ENCODE measurements at regions not wholly inside any gene's neighbourhood (a gene's known extent, or its start where the extent isn't known, plus 50 kb on each side); places are given as distances from the start of the nearest gene placed in this dataset.

DNA sequence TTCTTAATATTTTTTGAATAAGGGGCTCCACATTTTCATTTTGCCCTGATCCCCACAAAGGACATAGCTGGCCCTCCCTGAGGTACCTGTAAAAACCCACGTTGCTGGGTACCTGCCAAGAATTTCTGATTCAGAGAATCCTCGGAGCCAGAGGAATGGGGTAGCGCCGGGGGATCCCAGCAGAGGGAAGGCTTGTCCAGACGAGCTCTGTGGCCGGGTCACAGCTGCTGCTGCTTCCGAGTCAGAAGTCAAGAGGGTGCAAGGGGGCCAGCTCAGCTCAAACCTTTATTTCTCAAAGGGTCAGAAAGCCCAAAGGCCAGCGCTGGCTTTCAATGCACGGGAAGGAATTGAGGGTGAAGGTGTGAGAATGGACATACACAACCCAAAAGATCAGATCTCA is 68.9 kb upstream of the SDK2 start:
- Mint-ChIP-seq H3K27me3 (peaks cover 18% of the 10 kb centered on the region), H3K9me3 (no peaks in the 10 kb centered on the region), H3K4me3 (no peak overlapping the region), H3K4me1 (peaks cover 13 to 24% (median 14%) of the 10 kb centered on the region in 3 donors), H3K36me3 (no peaks in the 10 kb centered on the region), H3K27ac (no peak overlapping the region)

GRCh38 chr17:73715769-73716168 is 71.5 kb upstream of the SDK2 start:
- Mint-ChIP-seq H3K36me3 (no peaks in the 10 kb centered on the region), H3K9me3 (no peaks in the 10 kb centered on the region), H3K4me3 (no peak overlapping the region), H3K27me3 (peaks cover 20% of the 10 kb centered on the region), H3K4me1 (peaks cover 7 to 21% (median 13%) of the 10 kb centered on the region in 3 donors), H3K27ac (peak overlapping the region in 1 of 3 donors; percentile 33)

- Mint-ChIP-seq H3K27ac (no peak overlapping the region), H3K4me1 (peaks cover 5 to 12% (median 6%) of the 10 kb centered on the region in 3 donors), H3K9me3 (no peaks in the 10 kb centered on the region), H3K36me3 (no peaks in the 10 kb centered on the region), H3K4me3 (no peak overlapping the region), H3K27me3 (peaks cover 16% of the 10 kb centered on the region)
Measured at GRCh38 chr17:73717690-73718089, 73.4 kb upstream of the SDK2 start.

DNA sequence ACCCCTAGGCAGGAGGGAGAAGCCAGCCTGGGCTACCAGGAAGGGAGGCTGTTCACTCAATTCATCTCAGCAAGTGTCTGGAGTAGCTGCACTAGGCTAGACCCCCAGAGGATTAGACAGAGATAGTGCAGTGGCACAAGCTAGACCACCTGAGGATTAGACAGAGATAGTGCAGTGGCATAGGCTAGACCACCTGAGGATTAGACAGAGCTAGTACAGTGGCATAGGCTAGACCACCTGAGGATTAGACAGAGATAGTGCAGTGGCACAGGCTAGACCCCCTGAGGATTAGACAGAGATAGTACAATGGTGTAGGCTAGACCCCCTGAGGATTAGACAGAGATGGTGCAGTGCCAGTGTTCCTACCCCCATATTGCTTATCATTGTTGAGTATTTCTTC is 74.1 kb upstream of the SDK2 start:
- no peak overlapping the region for H3K27ac Mint-ChIP-seq

DNA sequence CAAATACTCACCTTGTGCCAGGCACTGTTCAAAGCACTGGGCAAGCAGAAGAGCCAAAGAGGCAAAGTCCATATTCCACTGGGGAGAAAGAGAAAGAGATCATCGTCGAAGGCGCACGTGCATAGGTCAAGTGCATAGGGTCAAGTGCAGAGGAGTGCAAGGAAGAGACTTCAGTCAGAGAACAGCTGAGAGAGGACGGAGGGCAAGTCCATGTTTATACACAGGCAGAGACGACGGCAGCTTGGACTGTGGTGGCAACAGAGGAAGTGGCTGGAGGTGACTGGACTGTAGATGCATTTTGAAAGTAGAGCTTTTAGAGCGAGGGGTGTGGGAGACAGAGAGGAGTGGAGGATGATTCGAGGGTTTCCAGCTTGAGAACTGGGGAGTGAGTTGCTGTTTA is 74.7 kb upstream of the SDK2 start:
- Mint-ChIP-seq H3K36me3 (no peaks in the 10 kb centered on the region), H3K27ac (peak overlapping the region in 1 of 3 donors; percentile 1), H3K4me3 (no peak overlapping the region), H3K4me1 (peaks cover 5 to 12% (median 6%) of the 10 kb centered on the region in 3 donors), H3K27me3 (peaks cover 15% of the 10 kb centered on the region), H3K9me3 (no peaks in the 10 kb centered on the region)

More for the DNA sequence above, 74.1 kb upstream of the SDK2 start:
- H3K4me1 Mint-ChIP-seq, result peaks cover 5 to 12% (median 6%) of the 10 kb centered on the region in 3 donors
- peaks cover 15% of the 10 kb centered on the region for H3K27me3 Mint-ChIP-seq
- no peaks in the 10 kb centered on the region for H3K36me3 Mint-ChIP-seq
- H3K9me3 Mint-ChIP-seq, result no peaks in the 10 kb centered on the region
- H3K4me3 Mint-ChIP-seq, result no peak overlapping the region

GRCh38 chr17:73719588-73720071 is 75.4 kb upstream of the SDK2 start:
- Mint-ChIP-seq H3K9me3 (no peaks in the 10 kb centered on the region), H3K27me3 (peaks cover 11% of the 10 kb centered on the region), H3K4me1 (peaks cover 5 to 12% (median 6%) of the 10 kb centered on the region in 3 donors), H3K27ac (no peak overlapping the region), H3K4me3 (no peak overlapping the region), H3K36me3 (no peaks in the 10 kb centered on the region)

DNA sequence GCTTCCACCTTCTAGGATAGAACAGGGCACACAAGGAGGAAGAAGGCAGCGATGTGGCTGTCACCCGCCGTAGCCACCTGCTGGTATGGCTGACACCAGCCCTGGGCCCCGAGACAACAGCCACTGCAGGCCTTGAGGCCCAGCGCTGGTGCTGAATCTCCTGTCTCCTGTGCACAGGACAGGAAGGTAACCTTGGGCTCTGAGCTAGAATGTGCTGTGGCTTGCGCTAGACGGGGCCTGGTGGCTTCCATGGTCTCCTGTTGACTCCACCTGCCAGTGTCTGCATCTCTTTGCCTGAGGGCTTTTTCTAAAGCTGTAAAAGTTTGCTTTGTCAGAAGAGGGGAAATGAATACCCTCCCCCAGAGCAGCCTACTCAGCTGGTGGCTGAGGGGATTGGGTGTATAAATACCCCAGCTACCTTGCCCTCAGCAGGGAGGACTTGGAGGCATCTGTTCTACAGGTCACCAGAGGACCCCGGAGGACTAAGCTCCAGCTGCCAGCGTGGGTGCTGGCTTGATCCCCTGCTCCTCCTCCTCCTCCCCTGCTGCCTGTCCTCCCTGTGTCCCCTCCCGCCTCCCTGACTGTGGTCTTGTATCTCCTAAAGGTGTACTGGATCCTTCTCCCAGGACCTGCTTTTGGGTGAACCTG is 76.1 kb upstream of the SDK2 start:
- no peak overlapping the region for H3K4me3 Mint-ChIP-seq
- H3K36me3 Mint-ChIP-seq, result no peaks in the 10 kb centered on the region
- H3K27me3 Mint-ChIP-seq, result peaks cover 10% of the 10 kb centered on the region
- no peak overlapping the region for H3K27ac Mint-ChIP-seq
- H3K4me1 Mint-ChIP-seq, result peaks cover 5 to 12% (median 6%) of the 10 kb centered on the region in 3 donors
- H3K9me3 Mint-ChIP-seq, result no peaks in the 10 kb centered on the region

- Mint-ChIP-seq H3K9me3 (no peaks in the 10 kb centered on the region), H3K27ac (peak overlapping the region in 2 of 3 donors; percentile 59 to 81), H3K4me3 (peak overlapping the region in 1 of 4 donors; percentile 60), H3K36me3 (no peaks in the 10 kb centered on the region), H3K4me1 (peaks cover 4 to 10% (median 6%) of the 10 kb centered on the region in 3 donors), H3K27me3 (peaks cover 2% of the 10 kb centered on the region)
Measured at GRCh38 chr17:73722165-73722564, 77.9 kb upstream of the SDK2 start.

GRCh38 chr17:73723317-73723716 is 79.1 kb upstream of the SDK2 start:
- Mint-ChIP-seq H3K27me3 (peaks cover 4% of the 10 kb centered on the region), H3K36me3 (no peaks in the 10 kb centered on the region), H3K27ac (no peak overlapping the region), H3K9me3 (no peaks in the 10 kb centered on the region), H3K4me1 (peaks cover 4 to 10% (median 6%) of the 10 kb centered on the region in 3 donors), H3K4me3 (no peak overlapping the region)

GRCh38 chr17:73724341-73724740 is 80.1 kb upstream of the SDK2 start:
- H3K27ac Mint-ChIP-seq, result no peak overlapping the region
- H3K9me3 Mint-ChIP-seq, result no peaks in the 10 kb centered on the region
- H3K4me3 Mint-ChIP-seq, result no peak overlapping the region
- H3K4me1 Mint-ChIP-seq, result peaks cover 4 to 6% (median 6%) of the 10 kb centered on the region in 3 donors
- no peaks in the 10 kb centered on the region for H3K36me3 Mint-ChIP-seq
- H3K27me3 Mint-ChIP-seq, result peaks cover 4% of the 10 kb centered on the region

- no peak overlapping the region for H3K27ac Mint-ChIP-seq
- H3K9me3 Mint-ChIP-seq, result peaks cover 0 to under 1% (median 0%) of the 10 kb centered on the region in 3 donors
- no peak overlapping the region for H3K4me3 Mint-ChIP-seq
- peaks cover 4 to 6% (median 6%) of the 10 kb centered on the region in 3 donors for H3K4me1 Mint-ChIP-seq
- no peaks in the 10 kb centered on the region for H3K36me3 Mint-ChIP-seq
- peaks cover 2% of the 10 kb centered on the region for H3K27me3 Mint-ChIP-seq
Measured at GRCh38 chr17:73724990-73725389, 80.7 kb upstream of the SDK2 start.

GRCh38 chr17:73725794-73726515 is 81.7 kb upstream of the SDK2 start:
- Mint-ChIP-seq H3K36me3 (no peaks in the 10 kb centered on the region), H3K4me3 (no peak overlapping the region), H3K27ac (no peak overlapping the region), H3K9me3 (peaks cover 2 to 8% (median 3%) of the 10 kb centered on the region in 3 donors), H3K27me3 (peaks cover 2% of the 10 kb centered on the region), H3K4me1 (peaks cover 4 to 6% (median 6%) of the 10 kb centered on the region in 3 donors)

GRCh38 chr17:73727941-73728340 is 83.7 kb upstream of the SDK2 start:
- H3K27ac Mint-ChIP-seq, result no peak overlapping the region
- peak overlapping the region in 1 of 4 donors; percentile 27 for H3K4me3 Mint-ChIP-seq
- no peaks in the 10 kb centered on the region for H3K36me3 Mint-ChIP-seq
- H3K4me1 Mint-ChIP-seq, result peaks cover 0 to 1% (median 0%) of the 10 kb centered on the region in 3 donors
- H3K9me3 Mint-ChIP-seq, result peaks cover 6 to 15% (median 10%) of the 10 kb centered on the region in 3 donors
- peaks cover 9% of the 10 kb centered on the region for H3K27me3 Mint-ChIP-seq

GRCh38 chr17:73729101-73729500 is 84.9 kb upstream of the SDK2 start:
- Mint-ChIP-seq H3K27ac (no peak overlapping the region), H3K36me3 (no peaks in the 10 kb centered on the region)

DNA sequence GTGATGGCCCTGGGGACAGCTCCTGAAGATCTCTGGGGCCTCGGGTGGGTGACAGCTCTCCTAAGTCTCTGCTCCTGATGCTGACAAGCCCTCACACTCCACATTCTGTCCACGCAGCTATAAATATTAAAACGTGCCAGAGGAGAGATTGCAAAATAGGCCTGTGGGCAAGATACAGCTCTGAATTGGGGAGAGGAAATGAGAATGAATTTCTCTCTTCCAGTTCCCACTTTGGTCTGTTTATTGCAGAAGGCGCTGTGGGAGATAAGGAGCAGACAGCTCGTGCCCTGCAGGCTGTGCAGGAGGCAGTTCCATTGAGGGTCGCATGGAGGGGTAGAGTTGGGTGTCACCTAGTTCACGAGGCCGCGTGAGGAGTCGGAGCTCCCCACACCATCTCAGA is 87.5 kb upstream of the SDK2 start:
- Mint-ChIP-seq H3K36me3 (no peaks in the 10 kb centered on the region), H3K4me3 (no peak overlapping the region), H3K9me3 (peaks cover 9 to 15% (median 10%) of the 10 kb centered on the region in 3 donors), H3K27me3 (peaks cover 20% of the 10 kb centered on the region), H3K4me1 (peaks cover 0 to under 1% (median 0%) of the 10 kb centered on the region in 3 donors), H3K27ac (no peak overlapping the region)

More at GRCh38 chr17:73729101-73729500, 84.9 kb upstream of the SDK2 start:
- no peak overlapping the region for H3K4me3 Mint-ChIP-seq
- H3K27me3 Mint-ChIP-seq, result peaks cover 12% of the 10 kb centered on the region
- H3K9me3 Mint-ChIP-seq, result peaks cover 9 to 15% (median 10%) of the 10 kb centered on the region in 3 donors
- H3K4me1 Mint-ChIP-seq, result peaks cover 0 to 1% (median 0%) of the 10 kb centered on the region in 3 donors
